ENCODE measurements at regions not wholly inside any gene's neighbourhood (a gene's known extent, or its start where the extent isn't known, plus 50 kb on each side); places are given as distances from the start of the nearest gene placed in this dataset.

DNA sequence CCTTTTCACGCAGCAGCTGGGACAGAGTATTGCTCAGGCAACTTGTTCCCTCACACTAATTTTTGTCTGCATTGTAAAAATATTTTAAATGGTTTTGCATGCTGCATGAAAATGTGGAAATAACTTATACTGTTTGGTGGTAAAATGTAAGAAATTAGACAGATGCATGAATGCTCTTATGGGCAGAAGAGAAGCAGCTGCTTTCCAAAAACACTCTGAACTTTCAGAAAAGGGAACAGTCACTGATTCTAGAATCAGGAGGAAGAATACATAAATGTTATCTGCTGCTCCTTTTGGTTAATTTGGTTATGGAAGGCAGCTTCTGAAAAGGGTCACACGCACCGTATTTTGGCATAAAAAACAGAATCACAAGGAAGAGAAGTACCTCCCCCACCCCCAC is 87.0 kb upstream of the RUNX1 start:
- TF ChIP-seq CTCF (IDR thresholded peaks at IDR 0.05; ENCODE audit: control insufficient read depth, extremely low read depth, insufficient read depth), result no peak
- no peak for DNase-seq (ENCODE audit: low read depth)
- H3K4me3 ChIP-seq (ENCODE audit: low read depth, low read length), result no peak overlapping the region

GRCh38 chr21:35135481-35135880 is 86.4 kb upstream of the RUNX1 start:
- TF ChIP-seq CTCF (IDR thresholded peaks at IDR 0.05; ENCODE audit: control insufficient read depth, extremely low read depth, insufficient read depth), result no peak
- DNase-seq (ENCODE audit: low read depth), result no peak
- H3K4me3 ChIP-seq (ENCODE audit: low read depth, low read length), result no peak overlapping the region

GRCh38 chr21:35134309-35134708 is 85.2 kb upstream of the RUNX1 start:
- no peak for DNase-seq (ENCODE audit: low read depth)
- TF ChIP-seq CTCF (IDR thresholded peaks at IDR 0.05; ENCODE audit: control insufficient read depth, extremely low read depth, insufficient read depth), result no peak
- no peak overlapping the region for H3K4me3 ChIP-seq (ENCODE audit: low read depth, low read length)

DNA sequence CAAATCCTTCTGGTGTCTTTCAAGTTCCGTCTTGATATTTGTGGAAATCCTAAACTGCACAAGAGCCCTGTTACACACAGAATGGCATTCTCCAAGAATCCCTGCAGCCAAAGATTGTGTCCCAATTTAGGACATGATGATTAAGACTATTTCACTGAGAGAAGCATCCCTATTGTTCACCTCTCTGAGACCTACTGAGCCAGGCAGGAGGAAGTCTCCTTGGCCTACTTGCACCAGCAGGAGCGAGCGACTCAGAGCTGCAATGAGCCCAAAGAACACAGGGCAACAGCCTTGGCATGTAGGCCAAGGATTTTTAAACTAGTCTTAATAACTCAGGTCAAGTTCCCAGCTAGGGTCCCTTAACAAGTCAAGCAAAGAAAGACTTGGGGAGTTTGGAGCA is 79.4 kb upstream of the RUNX1 start:
- no peak overlapping the region for H3K4me3 ChIP-seq (ENCODE audit: low read depth, low read length)
- no peak for TF ChIP-seq CTCF (IDR thresholded peaks at IDR 0.05; ENCODE audit: control insufficient read depth, extremely low read depth, insufficient read depth)
- no peak for DNase-seq (ENCODE audit: low read depth)

GRCh38 chr21:35127851-35128250 is 78.7 kb upstream of the RUNX1 start:
- no peak overlapping the region for H3K4me3 ChIP-seq (ENCODE audit: low read depth, low read length)
- no peak for TF ChIP-seq CTCF (IDR thresholded peaks at IDR 0.05; ENCODE audit: control insufficient read depth, extremely low read depth, insufficient read depth)
- no peak for DNase-seq (ENCODE audit: low read depth)

DNA sequence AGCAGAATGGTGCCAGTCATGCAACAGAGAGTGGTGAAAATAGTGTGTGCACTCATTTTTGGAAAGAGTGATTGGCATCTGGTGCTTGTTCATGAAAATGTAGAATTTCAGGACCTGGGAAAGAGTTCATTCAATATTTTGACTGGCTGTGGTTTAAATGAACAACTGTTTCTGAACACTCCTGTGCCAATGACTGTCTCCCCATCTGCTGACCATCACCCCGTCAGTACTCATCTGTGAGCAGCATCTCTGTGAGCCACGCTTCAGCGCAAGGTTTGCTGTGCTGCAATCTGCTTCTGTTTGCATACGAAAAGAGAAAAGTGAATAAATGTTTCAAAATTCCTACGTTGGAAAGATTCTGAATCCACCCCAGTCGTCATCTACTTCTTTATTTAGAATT is 77.9 kb upstream of the RUNX1 start:
- H3K4me3 ChIP-seq (ENCODE audit: low read depth, low read length), result no peak overlapping the region
- no peak for DNase-seq (ENCODE audit: low read depth)
- no peak for TF ChIP-seq CTCF (IDR thresholded peaks at IDR 0.05; ENCODE audit: control insufficient read depth, extremely low read depth, insufficient read depth)

DNA sequence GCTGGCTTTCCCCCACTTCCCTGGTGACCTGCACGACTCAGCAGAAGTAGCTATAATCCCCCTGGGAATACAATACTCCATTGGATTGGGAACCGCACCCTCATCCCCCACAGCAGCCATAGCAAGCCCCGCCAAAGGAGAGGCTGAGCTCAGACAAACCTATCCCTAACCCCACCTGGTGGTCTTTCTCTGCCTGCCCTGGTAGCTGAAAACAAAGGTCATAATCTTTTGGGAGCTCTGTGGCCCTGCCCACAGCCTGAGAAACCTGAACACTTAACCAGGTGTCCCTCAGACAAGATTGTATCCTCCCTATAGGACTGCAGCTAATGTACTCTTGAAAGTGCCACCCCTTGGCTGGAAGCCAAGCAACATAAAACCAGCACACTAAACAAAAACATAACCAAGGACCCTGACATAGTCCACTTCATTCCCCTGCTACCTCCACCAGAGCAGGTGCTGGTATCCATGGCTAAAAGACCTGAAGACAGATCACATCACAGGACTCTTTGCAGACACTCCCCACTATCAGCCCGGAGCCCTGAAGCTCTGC is 71.6 kb upstream of the RUNX1 start:
- no peak for DNase-seq (ENCODE audit: low read depth)
- no peak for TF ChIP-seq CTCF (IDR thresholded peaks at IDR 0.05; ENCODE audit: control insufficient read depth, extremely low read depth, insufficient read depth)
- no peak overlapping the region for H3K4me3 ChIP-seq (ENCODE audit: low read depth, low read length)
